GM21528 (cell line): ENCODE measurements at regions not wholly inside any gene's neighbourhood (a gene's known extent, or its start where the extent isn't known, plus 50 kb on each side); places are given as distances from the start of the nearest gene placed in this dataset.

ENCODE experiments used
- ATAC-seq: cut with Tn5 transposase; IDR thresholded peaks from one replicate; pipeline ENCODE4 v1.9.1; 2021; ENCODE audit warnings: mild to moderate bottlenecking, moderate library complexity; ENCODE audit not compliant: unreplicated experiment, low FRiP score

DNA sequence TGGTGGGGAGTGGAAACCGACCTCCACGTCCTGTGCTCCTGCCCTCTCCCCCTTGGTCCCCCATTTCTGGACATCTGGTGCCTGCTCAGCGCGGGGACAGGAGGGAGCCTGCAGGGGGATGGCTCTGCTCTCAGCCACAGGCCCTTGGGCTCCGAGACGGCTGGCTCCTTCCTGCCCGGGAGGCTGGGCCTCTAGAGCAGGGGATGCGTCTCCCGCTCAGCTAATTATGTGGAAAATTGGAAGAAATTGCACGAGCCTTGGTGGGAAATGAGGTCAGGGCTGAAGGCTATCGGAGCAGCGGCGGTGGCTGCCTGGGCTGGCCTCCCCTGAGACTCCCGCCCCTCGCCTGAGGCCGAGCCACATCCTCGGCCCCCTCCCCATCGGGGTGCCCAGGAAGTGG, 154.6 kb upstream of the CIBAR2 start:
- ATAC-seq: no peak

DNA sequence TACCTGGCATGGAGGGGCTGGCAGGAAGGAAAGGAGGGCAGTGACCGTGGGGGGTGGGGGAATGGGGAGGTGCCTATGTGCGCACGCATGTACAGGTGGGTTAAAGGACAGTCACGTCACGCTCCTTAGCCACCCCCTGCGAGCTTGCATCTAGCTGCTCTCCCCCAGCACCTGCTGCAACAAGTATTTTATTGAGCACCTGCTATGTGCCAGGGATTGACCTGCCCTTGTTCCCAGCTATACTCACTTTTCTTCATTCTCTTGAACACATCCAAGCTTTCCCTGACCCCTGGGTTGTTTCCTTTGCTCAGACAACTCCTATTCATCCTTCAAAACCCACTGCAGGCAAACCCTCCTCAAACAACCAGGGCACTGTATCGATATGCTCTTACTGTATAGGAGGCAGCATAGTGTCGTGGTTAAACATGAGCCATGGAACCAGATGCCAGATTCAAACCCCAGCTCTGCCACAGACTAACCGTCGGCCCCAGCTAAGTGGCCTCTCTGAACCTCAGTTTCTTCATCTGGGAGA, 155.2 kb upstream of the CIBAR2 start:
- no peak for ATAC-seq

DNA sequence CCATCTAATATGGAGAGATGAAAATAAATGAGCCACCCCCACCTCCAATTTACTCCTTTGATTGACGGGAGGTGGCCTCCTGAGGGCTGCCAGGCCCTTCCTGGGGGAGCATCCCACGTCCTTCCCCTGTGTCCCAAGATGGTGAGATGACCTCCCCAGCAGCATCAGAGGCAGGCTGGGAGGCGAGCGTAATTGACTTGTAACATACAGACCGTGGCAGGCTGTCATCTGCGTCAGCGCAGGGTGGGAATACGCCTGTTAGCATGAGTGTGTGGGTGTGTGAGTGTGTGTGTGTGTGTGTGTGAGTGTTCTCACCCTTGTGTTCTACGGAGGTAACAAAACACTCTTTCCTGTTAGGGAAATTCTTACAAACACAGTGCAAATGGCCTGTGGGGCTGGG, 156.9 kb upstream of the CIBAR2 start:
- ATAC-seq: no peak

DNA sequence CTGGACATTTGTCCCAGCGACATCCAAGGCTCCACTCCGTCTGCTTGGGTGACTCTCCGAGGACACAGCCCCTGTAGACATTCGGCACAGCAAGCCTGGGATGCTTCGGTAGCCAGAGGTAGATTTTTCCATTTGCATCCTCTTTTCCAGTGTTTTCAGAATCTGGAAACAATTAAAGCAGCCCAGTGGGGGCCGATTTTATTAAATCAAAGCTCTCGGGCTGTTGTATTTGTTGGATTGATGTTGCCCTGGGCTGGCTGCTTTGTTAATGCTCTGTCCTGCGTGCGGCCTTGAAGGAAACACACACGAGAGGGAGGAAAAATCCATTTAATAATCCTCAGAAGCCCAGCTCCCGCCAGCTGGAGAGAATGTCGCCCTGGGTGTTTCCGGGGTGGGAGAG, 158.1 kb upstream of the CIBAR2 start:
- no peak for ATAC-seq

GRCh38 chr16:85271198-85271597, 158.9 kb upstream of the CIBAR2 start:
- no peak for ATAC-seq

GRCh38 chr16:85273293-85273692, 161.0 kb upstream of the CIBAR2 start:
- ATAC-seq: no peak

DNA sequence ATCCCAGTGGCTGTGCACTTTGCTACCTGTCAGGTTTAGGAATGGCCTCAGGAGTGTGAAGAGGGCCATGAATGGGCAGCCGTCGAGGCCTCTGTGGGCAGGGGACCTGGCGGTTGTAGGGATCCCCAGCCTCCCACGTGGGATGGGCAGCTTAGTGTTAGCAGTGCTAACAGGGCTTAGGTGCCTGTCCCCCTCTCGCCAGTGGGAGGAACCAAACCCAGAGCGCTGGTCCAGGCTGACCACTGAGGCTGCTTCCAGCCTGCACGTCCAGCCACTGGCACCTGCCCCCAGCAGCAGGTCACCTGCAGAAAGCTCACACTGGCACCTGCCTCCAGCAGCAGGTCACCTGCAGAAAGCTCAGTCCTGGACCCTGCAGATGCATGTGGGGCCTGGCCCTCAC, 162.2 kb upstream of the CIBAR2 start:
- ATAC-seq: no peak

- no peak for ATAC-seq
Measured at GRCh38 chr16:85274924-85275323, 162.7 kb upstream of the CIBAR2 start.

GRCh38 chr16:85275533-85276249, 163.4 kb upstream of the CIBAR2 start:
- no peak for ATAC-seq

GRCh38 chr16:85276258-85276657, 164.0 kb upstream of the CIBAR2 start:
- ATAC-seq: no peak

DNA sequence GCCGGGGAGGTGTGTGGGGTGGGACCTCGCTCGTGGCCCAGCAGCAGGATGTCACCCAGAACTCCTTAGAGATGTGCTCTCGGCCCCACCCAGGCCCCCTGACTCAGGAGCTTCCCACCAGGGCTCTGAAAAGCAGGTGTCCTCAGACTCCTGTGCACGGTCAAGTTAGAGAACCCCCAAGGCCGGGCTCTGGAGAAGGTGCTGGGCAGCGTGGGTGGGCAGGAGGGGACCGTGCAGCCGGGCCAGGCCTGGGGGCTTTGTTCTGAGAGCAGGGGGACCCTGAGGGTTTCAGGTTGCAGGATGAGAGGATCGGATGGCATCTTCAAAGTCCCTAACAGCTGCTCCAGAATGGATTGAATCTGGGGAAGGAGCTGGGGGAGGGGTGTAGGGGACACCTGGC, 164.4 kb upstream of the CIBAR2 start:
- no peak for ATAC-seq

- ATAC-seq: no peak
Measured at GRCh38 chr16:85278839-85279238, 166.6 kb upstream of the CIBAR2 start.

DNA sequence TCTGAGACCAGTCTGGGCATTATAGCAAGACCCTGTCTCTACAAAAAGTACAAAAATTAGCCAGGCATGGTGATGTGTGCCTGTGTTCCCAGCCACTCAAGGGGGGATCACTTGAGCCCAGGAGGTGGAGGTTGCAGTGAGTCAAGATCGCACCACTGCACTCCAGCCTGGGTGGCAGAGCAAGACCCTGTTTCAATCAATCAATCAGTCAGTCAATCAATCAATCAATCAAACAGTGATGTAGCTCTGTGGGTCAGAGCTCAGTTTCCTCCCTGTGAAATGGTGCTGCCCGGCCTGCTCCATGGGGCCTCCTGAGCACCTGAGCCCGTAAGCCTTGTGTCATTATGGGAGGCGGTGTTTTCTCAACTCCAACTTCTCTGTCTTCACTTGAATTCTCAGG, 167.1 kb upstream of the CIBAR2 start:
- ATAC-seq: no peak

DNA sequence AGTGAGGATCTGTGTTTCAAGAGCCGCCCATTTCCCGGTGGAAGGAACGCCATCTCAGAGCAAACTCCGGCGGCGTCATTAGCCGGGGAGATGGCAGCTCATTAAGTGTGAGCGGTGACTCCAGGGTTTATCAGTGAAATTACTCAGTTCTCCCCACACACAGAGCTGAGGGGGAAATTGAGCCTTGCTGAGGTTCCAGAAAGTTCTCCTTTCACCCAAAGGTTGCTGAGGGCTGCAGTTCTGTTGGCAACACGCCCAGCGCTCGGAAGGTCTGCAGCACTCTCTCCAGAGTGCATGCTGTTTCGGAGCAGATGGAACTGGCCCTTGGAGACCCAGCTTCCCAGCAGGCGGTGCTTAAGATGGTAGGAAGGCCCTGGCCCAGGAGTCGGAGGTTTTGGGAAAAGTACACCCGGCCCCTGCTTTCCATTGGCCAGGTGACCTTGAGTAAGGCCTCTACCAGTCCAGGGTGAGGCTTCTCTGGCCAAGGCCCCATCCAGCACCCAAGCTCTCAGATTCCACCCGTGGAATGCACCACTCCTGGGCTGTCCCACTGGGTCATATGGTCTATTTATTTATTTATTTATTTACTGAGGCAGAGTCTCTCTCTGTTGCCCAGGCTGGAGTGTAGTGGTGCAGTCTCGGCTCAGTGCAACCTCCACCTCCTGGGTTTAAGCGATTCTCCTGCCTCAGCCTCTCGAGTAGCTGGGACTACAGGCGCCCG, 167.7 kb upstream of the CIBAR2 start:
- ATAC-seq: no peak

- no peak for ATAC-seq
Measured at GRCh38 chr16:85281181-85281580, 168.9 kb upstream of the CIBAR2 start.

DNA sequence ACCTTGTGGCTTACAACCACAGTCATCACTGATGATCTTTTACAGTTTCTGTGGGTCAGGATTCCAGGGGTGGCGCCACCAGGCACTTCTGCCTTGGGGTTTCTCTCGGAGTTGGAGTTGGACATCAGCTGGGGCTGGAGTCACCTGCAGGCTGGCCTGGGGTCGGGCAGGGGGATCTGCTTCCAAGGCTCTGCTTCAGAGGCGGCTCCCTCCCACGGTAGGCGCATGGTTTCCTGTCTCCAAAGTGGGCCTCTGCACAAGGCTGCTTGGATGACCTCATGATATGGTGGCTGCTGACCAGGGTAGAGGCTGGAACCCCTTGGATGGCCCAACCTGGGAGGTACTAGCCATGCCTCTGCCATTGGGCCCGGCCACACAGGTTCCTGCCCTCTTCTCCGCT, 170.6 kb upstream of the CIBAR2 start:
- ATAC-seq: no peak

DNA sequence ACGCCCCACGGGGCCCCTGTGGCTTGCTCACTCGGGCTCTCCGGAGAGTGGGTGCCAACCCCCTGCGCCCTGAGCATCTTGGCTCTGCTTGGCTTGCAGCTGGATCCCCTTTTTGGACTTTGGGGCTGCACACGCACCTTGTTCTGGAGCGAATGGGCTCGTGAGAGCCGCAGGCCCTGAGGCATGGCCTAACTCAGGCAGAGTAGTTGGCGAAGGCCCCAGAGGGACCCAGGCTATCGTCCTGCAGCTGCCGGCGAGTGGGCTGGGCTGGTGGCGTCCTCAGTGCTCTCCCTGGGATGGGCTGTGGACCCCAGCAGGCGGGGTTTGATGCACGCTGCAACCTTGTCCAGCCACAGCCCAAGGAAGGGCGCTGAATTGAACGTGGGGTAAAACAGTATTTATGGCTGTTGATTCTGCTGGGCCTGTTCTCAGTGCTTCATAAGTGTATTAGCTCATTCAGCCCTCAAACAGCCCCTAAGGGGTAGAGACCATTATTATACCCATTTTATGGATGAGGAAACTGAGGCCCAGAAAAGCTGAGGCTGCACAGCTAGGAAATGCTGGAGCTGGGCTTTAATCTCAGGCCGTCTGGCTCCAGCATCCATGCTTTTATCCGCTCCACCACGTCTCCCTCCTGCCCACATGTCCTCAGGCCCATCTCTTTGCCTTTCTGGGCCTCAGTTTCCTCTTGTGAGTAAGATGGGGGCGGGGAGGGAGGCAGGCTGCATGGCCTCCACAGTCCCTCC, 171.2 kb upstream of the CIBAR2 start:
- ATAC-seq: no peak

DNA sequence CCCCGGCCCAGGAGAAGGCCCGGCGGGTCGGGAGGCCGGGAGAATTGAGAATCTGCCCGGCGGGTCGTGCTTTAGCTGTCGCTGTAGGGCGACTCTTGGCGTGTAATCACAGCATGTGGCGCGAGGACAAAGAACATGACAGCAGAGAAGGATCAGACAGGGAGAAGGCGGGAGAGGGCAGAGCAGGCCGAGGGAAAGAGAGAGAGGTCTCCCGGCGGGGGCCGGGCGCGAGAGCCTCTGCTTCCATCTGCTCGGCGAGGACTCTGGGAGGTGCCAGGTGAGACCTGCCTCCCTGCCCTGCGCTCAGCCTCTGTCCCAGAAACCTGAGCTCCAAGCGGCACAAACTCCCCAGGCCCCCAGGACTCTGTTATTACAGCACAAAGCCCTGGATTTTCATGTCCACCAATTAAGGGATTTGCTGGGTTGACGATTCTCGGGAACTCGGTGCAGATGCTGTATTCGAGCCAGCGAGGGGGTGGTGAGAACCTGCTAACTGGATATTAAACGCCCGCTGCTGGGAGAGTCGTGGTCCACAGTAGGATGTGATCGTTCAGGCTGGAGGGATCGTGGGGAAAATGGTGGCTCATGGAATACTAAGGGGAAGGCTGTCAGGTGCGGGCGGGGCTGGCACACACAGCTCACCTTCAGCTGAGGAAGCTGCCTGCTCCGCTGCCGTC, 172.0 kb upstream of the CIBAR2 start:
- ATAC-seq: no peak

DNA sequence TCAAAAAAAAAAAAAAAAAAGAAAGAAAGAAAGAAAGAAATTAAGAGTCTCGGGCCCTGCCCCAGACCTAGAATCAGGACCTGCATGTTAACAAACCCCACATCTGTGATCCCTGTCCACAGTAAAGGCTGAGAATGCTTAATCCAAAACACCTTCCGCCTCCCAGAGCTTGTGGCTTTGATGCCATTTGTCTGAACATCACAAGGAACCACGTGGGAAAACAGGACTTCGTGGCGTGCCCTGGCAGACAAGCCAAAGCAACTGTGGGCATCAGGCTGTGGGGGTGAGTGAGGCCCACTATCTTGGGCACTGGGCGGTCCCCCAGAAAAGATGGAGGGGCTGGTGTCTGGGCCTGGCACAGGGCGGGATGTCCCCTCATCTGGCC, 173.4 kb upstream of the CIBAR2 start:
- no peak for ATAC-seq

GRCh38 chr16:85286066-85286831, 174.0 kb upstream of the CIBAR2 start:
- ATAC-seq: no peak
